Hepatocyte (in vitro differentiated cells): ENCODE measurements at regions not wholly inside any gene's neighbourhood (a gene's known extent, or its start where the extent isn't known, plus 50 kb on each side); places are given as distances from the start of the nearest gene placed in this dataset.

Experiments
- DNase-seq: peaks from one replicate; pipeline ENCODE4 v3.0.0-alpha.2; 2016; ENCODE audit warnings: low spot score
- H2AFZ ChIP-seq: fragments of 200-600 bp; sonication (generic); 2 replicates; pipeline ENCODE4 v1.6.0; 2016; ENCODE audit warnings: antibody characterized with exemption, mild to moderate bottlenecking
- H3K27ac ChIP-seq: fragments of 200-600 bp; sonication (generic); 2 replicates; pipeline ENCODE4 v1.5.1; 2016; ENCODE audit warnings: mild to moderate bottlenecking
- H3K27me3 ChIP-seq: fragments of 200-600 bp; sonication (generic); 2 replicates; pipeline ENCODE4 v1.6.1; 2016
- H3K36me3 ChIP-seq: fragments of 200-600 bp; sonication (generic); replicated peaks from 2 replicates; pipeline ENCODE4 v1.5.1; 2016; ENCODE audit warnings: low read depth; ENCODE audit not compliant: insufficient read depth
- H3K4me1 ChIP-seq: fragments of 200-600 bp; sonication (generic); 2 replicates; pipeline ENCODE4 v1.5.1; 2016; ENCODE audit warnings: mild to moderate bottlenecking, moderate library complexity; ENCODE audit not compliant: insufficient read depth
- H3K4me2 ChIP-seq: fragments of 200-600 bp; sonication (generic); 2 replicates; pipeline ENCODE4 v1.6.0; 2016
- H3K4me3 ChIP-seq: fragments of 200-600 bp; sonication (generic); 2 replicates; pipeline ENCODE4 v1.5.1; 2016; ENCODE audit warnings: mild to moderate bottlenecking
- H3K79me2 ChIP-seq: fragments of 200-600 bp; sonication (generic); 2 replicates; pipeline ENCODE4 v1.6.0; 2017; ENCODE audit warnings: mild to moderate bottlenecking
- H3K9me2 ChIP-seq: fragments of 200-600 bp; sonication (generic); replicated peaks from 2 replicates; pipeline ENCODE4 v1.6.0; 2017; ENCODE audit warnings: mild to moderate bottlenecking; ENCODE audit not compliant: insufficient read depth
- H3K9me3 ChIP-seq: fragments of 200-600 bp; sonication (generic); 2 replicates; pipeline ENCODE4 v1.5.1; 2016; ENCODE audit warnings: low read depth, mild to moderate bottlenecking
- H4K20me1 ChIP-seq: fragments of 200-600 bp; sonication (generic); 2 replicates; pipeline ENCODE4 v1.6.0; 2016; ENCODE audit warnings: mild to moderate bottlenecking; ENCODE audit not compliant: insufficient read depth, poor library complexity, severe bottlenecking
- EZH2 ChIP-seq: fragments of 200-600 bp; sonication (generic); IDR thresholded peaks from 2 replicates; pipeline ENCODE4 v1.6.1; 2016; ENCODE audit warnings: antibody characterized with exemption, mild to moderate bottlenecking, borderline replicate concordance
- EZH2phosphoT487 ChIP-seq: fragments of 200-600 bp; sonication (generic); IDR thresholded peaks from one replicate; pipeline ENCODE4 v1.6.1; 2018; ENCODE audit warnings: antibody characterized with exemption, mild to moderate bottlenecking, low read depth, moderate library complexity; ENCODE audit not compliant: unreplicated experiment, severe bottlenecking
- WGBS: methylation state at CpG from one replicate; pipeline ENCODE4 v1.1.6; 2016; ENCODE audit warnings: low lambda C conversion rate; ENCODE audit errors: missing lambda C conversion rate; 5-methylcytosine and 5-hydroxymethylcytosine counted together
- TF ChIP-seq, protein P1 (sequence below): fragments of 200-600 bp; sonication (generic); IDR thresholded peaks from 2 replicates; pipeline ENCODE4 v1.5.1; 2016; ENCODE audit warnings: antibody characterized with exemption, mild to moderate bottlenecking; ENCODE audit not compliant: poor library complexity

DNA sequence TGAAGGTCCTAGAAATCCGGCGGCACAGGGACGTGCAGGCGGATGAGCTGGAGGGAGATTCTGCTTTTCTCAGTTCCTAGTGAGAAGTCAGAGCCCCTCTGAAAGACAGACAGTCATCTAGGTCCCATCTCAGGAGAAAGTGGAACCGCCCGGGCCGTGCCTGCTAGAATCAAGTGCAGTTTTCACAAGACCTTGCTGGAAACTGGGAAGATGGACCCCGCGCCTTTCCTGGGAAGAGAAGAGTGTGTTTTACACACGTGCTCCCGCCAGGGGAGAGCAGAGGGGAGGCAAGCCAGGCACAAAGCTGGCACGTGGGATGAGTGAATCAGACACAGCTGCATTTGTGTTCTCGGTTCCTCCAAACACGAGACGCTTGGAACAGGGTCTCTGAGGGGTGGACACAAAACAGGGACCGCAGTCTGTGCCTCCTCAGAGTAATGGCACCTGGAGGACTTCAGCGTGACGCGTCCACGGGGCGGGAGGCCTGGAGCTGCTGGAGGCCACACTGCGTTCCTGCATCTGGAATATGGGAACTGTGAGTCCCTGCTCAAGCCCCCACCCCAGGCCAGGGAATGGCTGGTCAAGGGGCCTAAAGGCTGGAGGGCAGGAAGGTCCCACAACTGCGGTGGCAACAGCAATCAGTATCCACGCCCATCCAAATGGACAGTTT, 218.3 kb downstream of the BRD1 start:
- Histone ChIP-seq H3K4me1 (no peaks in the 10 kb centered on the region), H3K4me2 (no peak overlapping the region), H3K9me3 (no peaks in the 10 kb centered on the region), H2AFZ (no peak overlapping the region), H3K27ac (no peak overlapping the region), H3K79me2 (no peaks in the 10 kb centered on the region), H3K9me2 (no peaks in the 10 kb centered on the region), H4K20me1 (no peaks in the 10 kb centered on the region), H3K27me3 (no peaks in the 10 kb centered on the region), H3K4me3 (no peak overlapping the region), H3K36me3 (no peaks in the 10 kb centered on the region)
- 92% methylated on average over 24 of the region's 24 CpGs for WGBS
- no peak for TF ChIP-seq EZH2
- TF ChIP-seq EZH2phosphoT487, result no peak
- TF ChIP-seq, protein P1, sequence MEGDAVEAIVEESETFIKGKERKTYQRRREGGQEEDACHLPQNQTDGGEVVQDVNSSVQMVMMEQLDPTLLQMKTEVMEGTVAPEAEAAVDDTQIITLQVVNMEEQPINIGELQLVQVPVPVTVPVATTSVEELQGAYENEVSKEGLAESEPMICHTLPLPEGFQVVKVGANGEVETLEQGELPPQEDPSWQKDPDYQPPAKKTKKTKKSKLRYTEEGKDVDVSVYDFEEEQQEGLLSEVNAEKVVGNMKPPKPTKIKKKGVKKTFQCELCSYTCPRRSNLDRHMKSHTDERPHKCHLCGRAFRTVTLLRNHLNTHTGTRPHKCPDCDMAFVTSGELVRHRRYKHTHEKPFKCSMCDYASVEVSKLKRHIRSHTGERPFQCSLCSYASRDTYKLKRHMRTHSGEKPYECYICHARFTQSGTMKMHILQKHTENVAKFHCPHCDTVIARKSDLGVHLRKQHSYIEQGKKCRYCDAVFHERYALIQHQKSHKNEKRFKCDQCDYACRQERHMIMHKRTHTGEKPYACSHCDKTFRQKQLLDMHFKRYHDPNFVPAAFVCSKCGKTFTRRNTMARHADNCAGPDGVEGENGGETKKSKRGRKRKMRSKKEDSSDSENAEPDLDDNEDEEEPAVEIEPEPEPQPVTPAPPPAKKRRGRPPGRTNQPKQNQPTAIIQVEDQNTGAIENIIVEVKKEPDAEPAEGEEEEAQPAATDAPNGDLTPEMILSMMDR, result no peak
- DNase-seq, result no peak

DNA sequence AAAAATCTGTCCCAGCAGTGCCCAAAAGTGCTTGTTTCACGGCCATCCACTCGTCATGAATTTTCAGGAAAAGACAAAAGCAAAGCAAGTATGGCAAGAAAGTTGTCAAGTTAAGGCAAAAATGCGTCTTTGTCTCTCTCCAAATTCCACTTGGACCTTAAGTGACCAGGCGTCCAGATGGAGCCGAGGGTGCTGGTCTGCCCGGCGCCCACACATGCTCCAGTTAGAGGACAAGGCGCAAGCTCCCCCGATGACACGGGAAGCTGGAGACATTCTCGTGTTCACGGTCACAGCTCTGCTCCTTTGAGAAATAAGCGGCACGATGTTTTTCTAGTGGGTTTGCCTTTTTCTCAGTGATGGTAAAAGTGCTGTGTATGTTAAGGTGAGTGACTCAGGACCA, 219.0 kb downstream of the BRD1 start:
- no peaks in the 10 kb centered on the region for H3K4me1 ChIP-seq
- no peaks in the 10 kb centered on the region for H3K9me3 ChIP-seq
- H3K36me3 ChIP-seq, result no peaks in the 10 kb centered on the region
- no peaks in the 10 kb centered on the region for H3K27me3 ChIP-seq
- no peaks in the 10 kb centered on the region for H3K79me2 ChIP-seq
- TF ChIP-seq, protein P1, result no peak
- no peak for TF ChIP-seq EZH2
- TF ChIP-seq EZH2phosphoT487, result no peak
- no peak for DNase-seq
- no peak overlapping the region for H3K4me2 ChIP-seq
- no peak overlapping the region for H3K4me3 ChIP-seq
- WGBS, result 93% methylated on average over 14 of the region's 14 CpGs
- H3K9me2 ChIP-seq, result no peaks in the 10 kb centered on the region
- no peak overlapping the region for H2AFZ ChIP-seq
- no peak overlapping the region for H3K27ac ChIP-seq
- H4K20me1 ChIP-seq, result no peaks in the 10 kb centered on the region

DNA sequence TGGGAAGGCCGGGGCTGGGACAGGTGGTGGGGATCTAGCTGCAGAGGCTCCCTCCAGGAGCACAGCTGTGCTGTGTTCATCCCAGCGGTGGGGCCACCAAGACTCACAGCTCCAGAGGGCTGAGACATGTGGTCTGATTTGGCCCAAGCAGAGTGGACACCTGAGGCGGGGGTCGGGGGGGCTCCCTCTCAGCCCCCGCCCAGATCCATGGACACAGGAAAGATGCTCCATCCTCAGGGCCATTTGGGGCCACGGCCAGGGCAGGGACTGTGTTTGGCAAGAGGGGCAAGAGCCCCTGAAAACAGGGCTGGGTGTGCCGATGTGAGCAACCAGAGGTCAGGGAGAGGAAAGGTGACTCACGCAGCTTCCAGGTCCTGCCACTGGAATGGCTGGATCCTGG, 219.4 kb downstream of the BRD1 start:
- H3K27ac ChIP-seq, result no peak overlapping the region
- no peak overlapping the region for H2AFZ ChIP-seq
- no peaks in the 10 kb centered on the region for H3K79me2 ChIP-seq
- DNase-seq, result no peak
- no peaks in the 10 kb centered on the region for H4K20me1 ChIP-seq
- no peak overlapping the region for H3K4me3 ChIP-seq
- TF ChIP-seq, protein P1, result no peak
- TF ChIP-seq EZH2, result no peak
- TF ChIP-seq EZH2phosphoT487, result no peak
- H3K27me3 ChIP-seq, result no peaks in the 10 kb centered on the region
- H3K4me1 ChIP-seq, result no peaks in the 10 kb centered on the region
- no peaks in the 10 kb centered on the region for H3K9me3 ChIP-seq
- H3K36me3 ChIP-seq, result no peaks in the 10 kb centered on the region
- WGBS, result 90% methylated on average over 8 of the region's 8 CpGs
- no peak overlapping the region for H3K4me2 ChIP-seq
- H3K9me2 ChIP-seq, result no peaks in the 10 kb centered on the region
